Panc1 (cell line): ENCODE measurements at regions not wholly inside any gene's neighbourhood (a gene's known extent, or its start where the extent isn't known, plus 50 kb on each side); places are given as distances from the start of the nearest gene placed in this dataset.

Source experiments
- ATAC-seq: fragments of 200-7000 bp; cut with Tn5 transposase; 2 replicates; pipeline ENCODE4 v1.9.1; 2020; ENCODE audit warnings: mild to moderate bottlenecking, moderate library complexity
- BruUV-seq: library from RNA; stranded (reverse); fragments of 400-500 nt; replicated peaks from 2 replicates; lab custom pipeline; 2021; lab: Mats Ljungman, UMichigan
- CTCF ChIA-PET: fragments of 300-600 bp; sonication (Branson Sonifier 250); formaldehyde crosslinking; loops from one replicate; lab custom pipeline; 2022; ENCODE audit warnings: antibody characterized with exemption; lab: Charles Lee
- POLR2A ChIA-PET: fragments of 300-600 bp; sonication (Branson Sonifier 250); formaldehyde crosslinking; loops from one replicate; lab custom pipeline; 2022; ENCODE audit warnings: antibody characterized with exemption; lab: Charles Lee
- DNase-seq: peaks from one replicate; pipeline ENCODE4 v3.0.0-alpha.2; 2010; ENCODE audit warnings: low read depth, low spot score
- H3K27ac ChIP-seq: 2 replicates; pipeline ENCODE4 v1.5.1; 2011; ENCODE audit warnings: mild to moderate bottlenecking, low read length, inconsistent platforms
- H3K27me3 ChIP-seq: fragments of 200-500 bp; sonication (Bioruptor generic); 2 replicates; pipeline ENCODE4 v1.6.0; 2014; ENCODE audit warnings: low read length, inconsistent platforms; ENCODE audit not compliant: control insufficient read depth, insufficient read depth
- H3K36me3 ChIP-seq: fragments of 200-500 bp; sonication (Bioruptor generic); 2 replicates; pipeline ENCODE4 v1.5.1; 2014; ENCODE audit warnings: inconsistent platforms, mild to moderate bottlenecking, low read length, moderate library complexity; ENCODE audit not compliant: control insufficient read depth, insufficient read depth
- H3K4me1 ChIP-seq: 2 replicates; pipeline ENCODE4 v1.5.1; 2011; ENCODE audit warnings: inconsistent platforms, mild to moderate bottlenecking, low read length, moderate library complexity; ENCODE audit not compliant: control insufficient read depth, insufficient read depth
- H3K4me3 ChIP-seq, 2 experiments: 2 replicates each; pipeline ENCODE4 v1.5.1; 2011 to 2012; ENCODE audit warnings: low read depth in 2 of 2, low read length in 2 of 2, mild to moderate bottlenecking in 2 of 2, inconsistent platforms in 1 of 2, moderate library complexity in 1 of 2
- H3K9me3 ChIP-seq: fragments of 200-500 bp; sonication (Bioruptor generic); 2 replicates; pipeline ENCODE4 v1.5.1; 2014; ENCODE audit warnings: low read depth, mild to moderate bottlenecking, inconsistent platforms, low read length, moderate library complexity; ENCODE audit not compliant: control insufficient read depth, insufficient read depth
- CTCF ChIP-seq: fragments of 450-650 bp; IDR thresholded peaks from 2 replicates; pipeline ENCODE4 v1.5.1; 2017; ENCODE audit warnings: mild to moderate bottlenecking
- POLR2AphosphoS5 ChIP-seq: IDR thresholded peaks from 2 replicates; pipeline ENCODE4 v1.6.1; 2012; ENCODE audit warnings: mild to moderate bottlenecking, low read depth, low read length, moderate library complexity
- REST ChIP-seq, 2 experiments: IDR thresholded peaks; 2 replicates each; pipeline ENCODE4 v1.6.1; 2011 to 2012; ENCODE audit warnings: low read depth in 2 of 2, control low read depth in 1 of 2, low read length in 1 of 2, mild to moderate bottlenecking in 1 of 2, moderate library complexity in 1 of 2; ENCODE audit not compliant: insufficient read depth in 1 of 2
- SIN3A ChIP-seq: IDR thresholded peaks from 2 replicates; pipeline ENCODE4 v1.6.1; 2012; ENCODE audit warnings: low read depth, mild to moderate bottlenecking, low read length, moderate library complexity, borderline replicate concordance; ENCODE audit not compliant: insufficient read depth
- TCF7L2 ChIP-seq: IDR thresholded peaks from 2 replicates; pipeline ENCODE4 v1.6.1; 2011; ENCODE audit warnings: mild to moderate bottlenecking, low read depth, low read length, inconsistent platforms
- in situ Hi-C: cut with HindIII; loops from 2 replicates; pipeline ENCODE4 v1.10.0; 2016; ENCODE audit warnings: low sequenced_read_pairs, low pct_unique_long_range_greater_than_20kb
- intact Hi-C: fragments of 100-400 bp; cut with micrococcal nuclease; formaldehyde crosslinking; loops from one replicate; pipeline ENCODE4 v1.10.0; 2022; ENCODE audit not compliant: unreplicated experiment

GRCh38 chr2:70391259-70391658, 89.4 kb upstream of the FAM136A start:
- in situ Hi-C loops: no loop called here
- Histone ChIP-seq H3K9me3 (no peaks in the 10 kb centered on the region), H3K36me3 (no peaks in the 10 kb centered on the region), H3K4me1 (no peaks in the 10 kb centered on the region), H3K27ac (no peak overlapping the region), H3K4me3 (no peak overlapping the region), H3K27me3 (no peaks in the 10 kb centered on the region; the same call in 1 of the 2 replicates)
- ATAC-seq (no peak), DNase-seq (no peak)
- ChIA-PET CTCF (interaction anchor here (0.6 kb wide), 1 partner anchor 14 kb away, joined by 4 read pairs; no protein-coding TSS in a partner anchor), POLR2A (no interaction called here)
- intact Hi-C loops: no loop called here
- TF ChIP-seq REST (IDR thresholded peaks at IDR 0.05; ENCODE audit: insufficient read depth in 1 of 2, low read depth in 2 of 2, low read length in 1 of 2): no peak
- no peak for TF ChIP-seq SIN3A
- TF ChIP-seq TCF7L2: no peak
- TF ChIP-seq POLR2AphosphoS5: no peak
- TF ChIP-seq CTCF: no peak
- no TSS peak for BruUV-seq

- Histone ChIP-seq H3K4me1 (no peaks in the 10 kb centered on the region), H3K27ac (no peak overlapping the region), H3K27me3 (no peaks in the 10 kb centered on the region; the same call in 1 of the 2 replicates), H3K36me3 (no peaks in the 10 kb centered on the region), H3K4me3 (no peak overlapping the region), H3K9me3 (no peaks in the 10 kb centered on the region)
- in situ Hi-C loops (no loop called here), intact Hi-C loops (no loop called here)
- ChIA-PET CTCF (no interaction called here), POLR2A (no interaction called here)
- no TSS peak for BruUV-seq
- no peak for TF ChIP-seq TCF7L2
- no peak for TF ChIP-seq CTCF
- no peak for TF ChIP-seq REST (IDR thresholded peaks at IDR 0.05; ENCODE audit: insufficient read depth in 1 of 2, low read depth in 2 of 2, low read length in 1 of 2)
- TF ChIP-seq POLR2AphosphoS5: no peak
- TF ChIP-seq SIN3A: no peak
- no peak for ATAC-seq
- no peak for DNase-seq
Measured at GRCh38 chr2:70388813-70389212, 86.9 kb upstream of the FAM136A start.
